Aorta (tissue), 5 donors: ENCODE measurements at regions not wholly inside any gene's neighbourhood (a gene's known extent, or its start where the extent isn't known, plus 50 kb on each side); places are given as distances from the start of the nearest gene placed in this dataset.
"Not testable (repeated sequence)": the region's sequence is repeated elsewhere in the genome, so short reads cannot be mapped to it uniquely, and the experiment has no call there.

Experiments used
- ATAC-seq: fragments of 200-7000 bp; cut with Tn5 transposase; one replicate; pipeline ENCODE4 v1.9.1; 2022; ENCODE audit warnings: moderate library complexity; ENCODE audit not compliant: low FRiP score
- DNase-seq, 2 donors: peaks; one replicate each; pipeline ENCODE4 v3.0.0-alpha.2; 2020
- H3K27ac ChIP-seq, 2 donors: one replicate each; pipeline ENCODE4 v1.5.1; 2013; ENCODE audit warnings: low read length in 2 of 2, mild to moderate bottlenecking in 2 of 2, moderate library complexity in 2 of 2, control low read depth in 1 of 2, inconsistent platforms in 1 of 2, low read depth in 1 of 2
- H3K27me3 ChIP-seq, 2 donors: one replicate each; pipeline ENCODE4 v1.6.1; 2013; ENCODE audit warnings: control low read depth in 1 of 2, low read length in 1 of 2, mild to moderate bottlenecking in 1 of 2, moderate library complexity in 1 of 2; ENCODE audit not compliant: insufficient read depth in 2 of 2, control insufficient read depth in 1 of 2
- H3K36me3 ChIP-seq, 2 donors: one replicate each; pipeline ENCODE4 v1.6.1; 2013; ENCODE audit warnings: control low read depth in 1 of 2, low read length in 1 of 2, mild to moderate bottlenecking in 1 of 2; ENCODE audit not compliant: insufficient read depth in 2 of 2, control insufficient read depth in 1 of 2
- H3K4me1 ChIP-seq, 2 donors: one replicate each; pipeline ENCODE4 v1.6.1; 2013; ENCODE audit warnings: low read length in 2 of 2, control low read depth in 1 of 2, mild to moderate bottlenecking in 1 of 2, moderate library complexity in 1 of 2; ENCODE audit not compliant: insufficient read depth in 2 of 2, control insufficient read depth in 1 of 2
- H3K4me3 ChIP-seq, 2 donors: one replicate each; pipeline ENCODE4 v1.5.1; 2013; ENCODE audit warnings: low read length in 2 of 2, control low read depth in 1 of 2, mild to moderate bottlenecking in 1 of 2
- H3K9me3 ChIP-seq: one replicate; pipeline ENCODE4 v1.6.1; 2013; ENCODE audit warnings: mild to moderate bottlenecking, low read length; ENCODE audit not compliant: control insufficient read depth
- WGBS, 2 donors: extraction: QIAGEN DNeasy Blood & Tissue Kit; methylation state at CpG; one replicate each; pipeline ENCODE4 v1.1.7; 2013; 5-methylcytosine and 5-hydroxymethylcytosine counted together
- intact Hi-C, 2 donors: fragments of 100-400 bp; cut with DNase I; formaldehyde crosslinking; loops; one replicate each; pipeline versions ENCODE4 v1.14.2 to v1.15.0; 2022
- donor health status: healthy with polysubstance abuse.
- donor health status: Bipolar disorder and iron deficiency.
- donor health status: DM: no; HTN: no; CAD: no.
- donor health status: DM: no; HTN: no; CAD: no.
- donor health status: DM: yes; HTN: yes; CAD: no.

DNA sequence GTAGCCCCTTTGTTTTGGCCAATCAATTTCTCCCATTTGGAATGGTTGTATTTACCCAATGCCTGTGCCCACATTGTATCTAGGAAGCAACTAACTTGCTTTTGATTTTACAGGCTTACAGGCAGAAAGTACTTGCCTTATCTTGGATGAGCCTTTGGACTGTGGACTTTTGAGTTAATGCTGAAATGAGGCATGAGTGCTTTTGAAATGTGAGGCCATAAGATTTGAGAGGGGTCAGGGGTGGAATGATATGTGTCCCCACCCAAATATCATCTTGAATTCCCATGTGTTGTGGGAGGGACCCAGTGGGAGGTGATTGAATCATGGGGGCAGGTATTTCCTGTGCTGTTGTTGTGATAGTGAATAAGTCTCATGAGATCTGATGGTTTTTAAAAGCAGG lies 629.4 kb downstream of the RFPL4B start:
- H3K4me1 ChIP-seq, H3K4me3 ChIP-seq, ATAC-seq, H3K9me3 ChIP-seq, intact Hi-C loops, H3K36me3 ChIP-seq, DNase-seq, H3K27me3 ChIP-seq, H3K27ac ChIP-seq: not testable (repeated sequence)

DNA sequence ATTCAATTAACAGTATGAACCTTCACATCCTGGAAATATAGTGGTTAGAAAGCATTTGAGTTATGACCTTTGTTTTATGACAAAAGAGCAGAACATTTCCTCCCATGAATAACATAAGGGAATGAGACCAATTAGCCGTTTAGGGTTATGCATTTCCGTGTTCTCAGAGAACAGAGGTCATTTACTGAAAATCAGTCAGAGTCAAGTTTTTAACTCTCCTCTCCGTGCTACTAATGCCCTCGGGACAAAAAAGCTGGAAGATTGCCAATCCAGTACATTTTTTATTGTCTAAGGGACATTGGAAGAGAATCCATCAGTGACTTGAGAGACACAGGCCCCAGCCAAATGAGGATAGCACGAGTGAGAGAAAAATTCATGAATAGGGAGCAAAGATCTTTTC lies 632.7 kb downstream of the RFPL4B start:
- no peak overlapping the region for H3K27ac ChIP-seq
- ATAC-seq (no peak), DNase-seq (no peak)
- H3K9me3 ChIP-seq, result peaks cover 2% of the 10 kb centered on the region
- no peaks in the 10 kb centered on the region for H3K27me3 ChIP-seq
- intact Hi-C loops, result no loop called here
- H3K4me3 ChIP-seq, result no peak overlapping the region
- no peaks in the 10 kb centered on the region for H3K4me1 ChIP-seq
- H3K36me3 ChIP-seq, result no peaks in the 10 kb centered on the region
- 44 to 47% methylated on average over 5 of the region's 5 CpGs for WGBS, 2 donors

DNA sequence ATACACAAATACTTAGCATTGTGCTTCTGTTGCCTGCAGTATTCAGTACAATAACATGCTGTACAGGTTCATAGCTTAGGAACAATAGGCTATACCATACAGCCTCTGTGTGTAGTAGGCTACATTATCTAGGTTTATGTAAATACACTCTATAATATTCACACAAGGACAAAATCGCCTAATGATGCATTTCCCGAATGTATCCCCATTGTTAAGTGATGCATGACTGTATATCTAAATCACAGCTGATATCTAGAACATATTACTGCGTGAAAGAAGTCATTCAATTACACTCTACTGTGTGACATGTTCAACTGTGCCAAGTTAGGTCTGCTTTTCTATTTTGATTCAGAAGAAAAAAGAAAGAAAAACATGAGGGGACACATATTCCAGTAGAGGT lies 633.5 kb downstream of the RFPL4B start:
- H3K36me3 ChIP-seq, result no peaks in the 10 kb centered on the region
- no peak overlapping the region for H3K27ac ChIP-seq
- H3K4me3 ChIP-seq, result no peak overlapping the region
- DNase-seq (no peak), ATAC-seq (no peak)
- intact Hi-C loops, result no loop called here
- no peaks in the 10 kb centered on the region for H3K27me3 ChIP-seq
- 72 to 74% methylated on average over 3 of the region's 3 CpGs for WGBS, 2 donors
- peaks cover 2% of the 10 kb centered on the region for H3K9me3 ChIP-seq
- no peaks in the 10 kb centered on the region for H3K4me1 ChIP-seq

DNA sequence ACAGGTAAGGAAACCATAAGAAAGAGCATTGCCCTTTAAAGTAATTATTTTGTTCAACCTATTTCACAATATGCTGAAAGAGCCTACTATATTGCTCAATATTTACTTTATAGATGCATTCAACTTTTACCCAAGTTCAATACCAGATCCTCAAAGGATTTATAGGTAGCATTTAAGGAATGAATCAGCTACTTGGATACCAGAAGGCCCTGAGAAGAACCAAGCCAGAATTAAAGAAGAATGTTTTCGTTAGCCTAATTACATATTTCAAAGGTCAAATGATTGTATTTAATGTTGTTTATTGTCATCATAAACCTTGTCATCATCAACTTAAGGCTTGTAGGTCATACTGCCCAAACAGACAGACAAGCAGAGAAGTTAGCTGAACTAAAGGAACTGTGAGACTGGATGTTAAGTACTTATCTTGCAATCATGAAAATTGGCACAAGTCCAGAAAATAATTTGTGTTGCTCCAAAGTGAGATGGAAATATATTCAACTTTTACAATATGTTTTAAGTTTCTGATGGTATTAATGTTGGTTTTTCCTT lies 636.7 kb downstream of the RFPL4B start:
- DNase-seq, result no peak
- H3K36me3 ChIP-seq, result no peaks in the 10 kb centered on the region
- intact Hi-C loops, result no loop called here
- no peaks in the 10 kb centered on the region for H3K9me3 ChIP-seq
- 95 to 100% methylated on average over 1 of the region's 1 CpG for WGBS, 2 donors
- H3K4me1 ChIP-seq, result no peaks in the 10 kb centered on the region
- no peak overlapping the region for H3K4me3 ChIP-seq
- no peaks in the 10 kb centered on the region for H3K27me3 ChIP-seq
- H3K27ac ChIP-seq, result no peak overlapping the region
- ATAC-seq, result no peak

DNA sequence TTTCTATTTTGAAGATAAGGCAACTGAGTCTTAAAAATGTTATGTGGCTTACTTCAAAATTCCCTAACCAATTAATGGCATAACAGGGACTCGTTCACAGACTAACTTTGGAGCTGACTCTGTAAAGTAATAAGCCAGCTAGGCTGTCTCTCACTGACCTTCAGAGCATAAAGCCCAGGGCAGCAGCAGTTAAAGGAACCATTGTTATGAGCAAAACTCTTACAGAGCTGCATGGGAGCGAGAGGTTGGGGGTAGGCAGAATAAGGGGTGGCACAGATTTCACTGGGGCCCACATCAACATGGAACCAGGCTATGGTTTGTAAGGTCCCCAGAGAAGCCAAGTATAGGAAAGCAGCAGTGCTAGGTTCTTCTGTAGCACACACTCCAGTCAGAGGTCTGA lies 637.8 kb downstream of the RFPL4B start:
- H3K4me1 ChIP-seq, result no peaks in the 10 kb centered on the region
- no peaks in the 10 kb centered on the region for H3K9me3 ChIP-seq
- H3K27ac ChIP-seq, result no peak overlapping the region
- no peaks in the 10 kb centered on the region for H3K27me3 ChIP-seq
- intact Hi-C loops, result no loop called here
- 88 to 89% methylated on average over 2 of the region's 2 CpGs for WGBS, 2 donors
- ATAC-seq (no peak), DNase-seq (no peak)
- H3K4me3 ChIP-seq, result no peak overlapping the region
- H3K36me3 ChIP-seq, result no peaks in the 10 kb centered on the region

DNA sequence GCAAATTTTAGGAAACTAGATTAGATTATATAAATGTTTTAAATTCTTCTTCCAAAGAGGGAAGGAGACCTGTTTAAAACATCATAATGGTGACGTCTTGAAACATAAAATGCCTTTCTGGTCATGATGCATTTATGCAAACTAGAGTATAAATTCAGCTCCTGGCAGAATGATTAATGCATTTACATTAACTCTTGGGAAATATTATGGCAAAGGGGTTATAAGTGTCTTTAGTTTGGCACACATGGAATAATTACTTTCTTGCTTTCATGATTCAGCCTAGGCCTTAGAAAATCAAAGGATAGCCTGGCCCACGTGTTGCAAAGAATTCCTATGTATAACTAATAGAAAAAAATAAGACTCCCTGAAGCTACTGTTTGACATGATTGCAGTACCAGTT lies 639.2 kb downstream of the RFPL4B start:
- no peak for DNase-seq
- Histone ChIP-seq H3K36me3 (no peaks in the 10 kb centered on the region), H3K4me3 (no peak overlapping the region), H3K9me3 (no peaks in the 10 kb centered on the region), H3K27me3 (no peaks in the 10 kb centered on the region), H3K4me1 (no peaks in the 10 kb centered on the region), H3K27ac (no peak overlapping the region)
- 51 to 61% methylated on average over 2 of the region's 2 CpGs for WGBS, 2 donors
- intact Hi-C loops, result no loop called here
- no peak for ATAC-seq

DNA sequence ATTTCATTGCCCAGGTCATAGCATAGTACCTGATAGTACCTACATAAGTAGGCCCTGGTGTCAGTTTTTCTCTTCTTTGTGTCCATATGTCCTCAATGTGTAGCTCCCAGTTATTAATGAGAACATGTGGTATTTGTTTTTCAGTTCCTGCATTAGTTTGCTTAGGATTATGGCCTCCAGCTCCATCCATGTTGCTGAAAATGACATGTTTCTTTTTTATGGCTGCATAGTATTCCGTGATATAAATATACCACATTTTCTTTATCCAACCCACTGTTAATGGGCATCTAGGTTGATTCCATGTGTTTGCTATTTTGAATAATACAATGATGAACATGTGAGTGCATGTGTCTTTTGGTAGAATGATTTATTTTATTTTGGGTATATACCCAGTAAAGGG lies 641.6 kb downstream of the RFPL4B start:
- Histone ChIP-seq H3K36me3 (no peaks in the 10 kb centered on the region), H3K27me3 (no peaks in the 10 kb centered on the region), H3K9me3 (no peaks in the 10 kb centered on the region), H3K4me3 (no peak overlapping the region), H3K27ac (no peak overlapping the region), H3K4me1 (no peaks in the 10 kb centered on the region)
- DNase-seq, result no peak
- intact Hi-C loops, result no loop called here
- WGBS, 2 donors, result 96 to 98% methylated on average over 1 of the region's 1 CpG
- no peak for ATAC-seq

DNA sequence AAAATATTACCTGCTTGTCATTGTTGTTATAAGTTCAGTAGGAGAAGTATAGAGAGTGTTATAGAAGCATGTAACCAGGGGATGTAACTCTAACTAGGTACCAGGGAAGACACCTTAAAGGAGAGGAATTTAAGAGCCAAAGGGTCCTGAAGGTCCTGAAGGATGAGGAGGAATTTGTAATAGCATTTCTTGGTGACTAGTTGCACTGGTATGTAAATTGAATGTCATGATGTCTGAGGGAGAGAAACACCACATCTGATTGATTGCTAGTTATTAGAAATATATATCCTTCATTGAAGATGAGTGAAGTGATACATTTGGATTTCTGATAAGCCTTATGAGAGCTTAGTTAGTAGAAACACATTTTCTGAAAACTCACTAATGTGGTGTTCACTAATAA lies 643.8 kb downstream of the RFPL4B start:
- no peak for DNase-seq
- no peaks in the 10 kb centered on the region for H3K27me3 ChIP-seq
- ATAC-seq, result no peak
- no peak overlapping the region for H3K4me3 ChIP-seq
- intact Hi-C loops, result no loop called here
- no peaks in the 10 kb centered on the region for H3K4me1 ChIP-seq
- no peak overlapping the region for H3K27ac ChIP-seq
- H3K36me3 ChIP-seq, result no peaks in the 10 kb centered on the region
- no peaks in the 10 kb centered on the region for H3K9me3 ChIP-seq

DNA sequence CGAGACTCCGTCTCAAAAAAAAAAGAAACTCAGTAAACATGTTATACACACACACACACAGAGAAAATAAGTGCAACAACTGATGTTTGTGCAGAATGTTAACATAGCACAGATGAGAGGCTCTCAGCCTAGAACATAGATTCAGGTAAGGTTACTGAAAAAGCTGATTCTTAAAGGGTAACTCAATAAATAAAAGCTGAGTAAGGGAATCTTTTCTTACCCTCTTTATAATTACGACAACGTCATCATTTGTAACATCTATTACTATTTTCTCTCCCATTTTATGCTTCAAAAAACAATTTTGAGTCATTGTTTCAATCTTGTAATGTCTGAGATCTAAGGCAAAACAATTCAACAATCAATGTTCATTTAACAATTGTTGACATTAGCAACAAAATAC lies 644.8 kb downstream of the RFPL4B start:
- Histone ChIP-seq H3K9me3 (no peaks in the 10 kb centered on the region), H3K4me3 (no peak overlapping the region), H3K27me3 (no peaks in the 10 kb centered on the region), H3K4me1 (no peaks in the 10 kb centered on the region), H3K27ac (no peak overlapping the region), H3K36me3 (no peaks in the 10 kb centered on the region)
- intact Hi-C loops, result no loop called here
- no peak for ATAC-seq
- 92 to 95% methylated on average over 4 of the region's 4 CpGs for WGBS, 2 donors
- DNase-seq, result no peak
